MM.1S (cell line): ENCODE measurements at regions not wholly inside any gene's neighbourhood (a gene's known extent, or its start where the extent isn't known, plus 50 kb on each side); places are given as distances from the start of the nearest gene placed in this dataset.

Source experiments
- EZH2 ChIP-seq: fragments of 300-600 bp; sonication (generic); optimal IDR thresholded peaks from 2 replicates; pipeline ENCODE3; 2017; ENCODE audit warnings: low read depth, mild to moderate bottlenecking, antibody characterized with exemption, low read length, mixed read lengths
- TF ChIP-seq, protein P1 (sequence below): fragments of 300-600 bp; sonication (generic); IDR thresholded peaks from 2 replicates; pipeline ENCODE4 v1.5.1; 2016; ENCODE audit warnings: antibody characterized with exemption, low read length, mixed read lengths

DNA sequence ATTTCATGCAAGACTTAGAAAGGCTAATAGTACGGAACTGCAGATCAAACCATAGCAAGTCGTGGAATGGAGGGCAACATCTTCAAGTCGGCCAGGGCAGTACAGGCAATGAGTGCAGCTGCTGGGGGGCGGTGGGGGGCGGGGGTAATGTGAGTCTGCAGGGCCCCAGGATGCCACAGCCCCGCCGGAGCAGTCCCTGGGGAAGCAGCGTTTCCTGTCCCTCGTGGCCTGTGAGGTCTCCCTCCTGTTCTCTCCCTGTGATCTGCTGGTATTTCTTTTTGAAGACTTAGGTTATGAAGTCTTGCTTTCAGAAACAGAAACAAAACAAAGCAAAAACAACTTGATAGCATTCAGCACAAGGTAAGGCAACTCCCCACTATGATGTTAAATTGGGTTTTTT, 351.9 kb downstream of the FOXA2 start:
- TF ChIP-seq, protein P1, sequence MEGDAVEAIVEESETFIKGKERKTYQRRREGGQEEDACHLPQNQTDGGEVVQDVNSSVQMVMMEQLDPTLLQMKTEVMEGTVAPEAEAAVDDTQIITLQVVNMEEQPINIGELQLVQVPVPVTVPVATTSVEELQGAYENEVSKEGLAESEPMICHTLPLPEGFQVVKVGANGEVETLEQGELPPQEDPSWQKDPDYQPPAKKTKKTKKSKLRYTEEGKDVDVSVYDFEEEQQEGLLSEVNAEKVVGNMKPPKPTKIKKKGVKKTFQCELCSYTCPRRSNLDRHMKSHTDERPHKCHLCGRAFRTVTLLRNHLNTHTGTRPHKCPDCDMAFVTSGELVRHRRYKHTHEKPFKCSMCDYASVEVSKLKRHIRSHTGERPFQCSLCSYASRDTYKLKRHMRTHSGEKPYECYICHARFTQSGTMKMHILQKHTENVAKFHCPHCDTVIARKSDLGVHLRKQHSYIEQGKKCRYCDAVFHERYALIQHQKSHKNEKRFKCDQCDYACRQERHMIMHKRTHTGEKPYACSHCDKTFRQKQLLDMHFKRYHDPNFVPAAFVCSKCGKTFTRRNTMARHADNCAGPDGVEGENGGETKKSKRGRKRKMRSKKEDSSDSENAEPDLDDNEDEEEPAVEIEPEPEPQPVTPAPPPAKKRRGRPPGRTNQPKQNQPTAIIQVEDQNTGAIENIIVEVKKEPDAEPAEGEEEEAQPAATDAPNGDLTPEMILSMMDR: no peak
- TF ChIP-seq EZH2: no peak
